ENCODE measurements at regions not wholly inside any gene's neighbourhood (a gene's known extent, or its start where the extent isn't known, plus 50 kb on each side); places are given as distances from the start of the nearest gene placed in this dataset.
"Not testable (repeated sequence)": the region's sequence is repeated elsewhere in the genome, so short reads cannot be mapped to it uniquely, and the experiment has no call there.

- no peak for DNase-seq (ENCODE audit: low spot score)
Measured at GRCh38 chr1:199449221-199449620, 578.3 kb upstream of the NR5A2 start.

- DNase-seq (ENCODE audit: low spot score): no peak
Measured at GRCh38 chr1:199449681-199450080, 577.8 kb upstream of the NR5A2 start.

GRCh38 chr1:199452627-199453026 lies 574.9 kb upstream of the NR5A2 start:
- no peak for DNase-seq (ENCODE audit: low spot score)

DNA sequence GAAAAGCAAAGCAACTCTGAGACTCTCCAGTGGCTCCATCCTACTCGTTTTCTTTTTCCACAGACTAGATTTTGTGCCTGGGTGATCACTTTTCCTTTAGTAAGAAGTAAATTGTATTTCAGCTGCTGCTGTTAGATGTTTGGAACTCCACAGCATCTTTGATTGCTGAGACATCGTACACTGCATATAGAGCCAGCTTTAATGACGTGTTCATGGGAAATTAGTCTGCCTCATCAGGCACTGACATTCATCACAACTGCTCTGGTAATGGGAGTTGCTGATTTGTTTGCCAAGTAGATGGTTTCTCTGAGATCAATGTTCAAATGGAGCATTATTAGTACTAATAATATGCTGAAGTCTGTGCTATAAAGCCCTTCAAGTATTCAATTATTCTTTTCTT lies 573.8 kb upstream of the NR5A2 start:
- DNase-seq (ENCODE audit: low spot score): no peak

DNA sequence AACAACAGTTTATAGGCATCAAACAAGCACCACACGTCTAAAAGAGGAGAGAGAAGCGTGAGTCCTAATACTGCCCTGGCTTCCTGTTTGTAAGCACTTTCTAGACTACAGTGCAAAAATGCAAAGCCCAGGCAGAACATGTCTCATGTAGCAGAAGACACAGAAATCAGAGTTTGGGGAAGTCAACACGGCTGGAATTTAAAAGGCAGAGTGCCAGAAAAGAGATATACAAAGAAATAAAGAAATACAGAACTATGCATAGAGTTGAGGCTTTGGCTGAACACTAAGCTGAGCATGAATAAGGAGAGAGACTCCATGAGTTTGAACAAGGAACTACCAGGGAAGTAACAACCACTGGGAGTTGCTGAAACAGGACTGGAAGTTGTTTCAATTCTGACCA lies 566.6 kb upstream of the NR5A2 start:
- no peak for DNase-seq (ENCODE audit: low spot score)

DNA sequence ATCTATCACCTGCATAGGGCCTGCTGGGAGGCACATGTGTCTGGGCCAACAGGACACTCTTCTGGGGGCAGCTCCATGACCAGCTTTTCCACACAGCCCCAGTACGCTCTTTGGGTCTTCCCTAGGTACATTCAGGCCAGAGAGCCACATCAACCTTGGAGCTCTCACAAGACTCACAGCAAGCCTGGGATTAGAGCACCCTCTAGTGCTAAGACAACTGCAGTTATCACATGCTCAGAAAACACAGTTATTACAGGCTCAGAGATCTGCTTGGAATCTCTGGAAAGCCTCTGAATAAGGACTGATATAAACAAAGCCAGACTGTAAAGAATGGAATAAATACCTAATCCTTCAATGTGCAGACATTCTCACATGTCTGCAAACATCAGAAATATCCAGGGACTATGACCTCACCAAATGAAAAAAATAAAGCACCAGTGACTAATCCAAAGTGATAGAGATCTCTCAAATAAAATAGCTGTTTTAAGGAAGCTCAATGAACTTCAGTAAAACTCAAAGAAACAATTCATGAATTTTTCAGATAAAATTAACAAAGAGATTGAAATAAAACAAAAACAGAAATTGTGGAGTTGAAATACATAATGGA lies 563.9 kb upstream of the NR5A2 start:
- no peak for DNase-seq (ENCODE audit: low spot score)

- no peak for DNase-seq (ENCODE audit: low spot score)
Measured at GRCh38 chr1:199466961-199467360, 560.5 kb upstream of the NR5A2 start.

GRCh38 chr1:199472018-199472417 lies 555.5 kb upstream of the NR5A2 start:
- no peak for DNase-seq (ENCODE audit: low spot score)

DNA sequence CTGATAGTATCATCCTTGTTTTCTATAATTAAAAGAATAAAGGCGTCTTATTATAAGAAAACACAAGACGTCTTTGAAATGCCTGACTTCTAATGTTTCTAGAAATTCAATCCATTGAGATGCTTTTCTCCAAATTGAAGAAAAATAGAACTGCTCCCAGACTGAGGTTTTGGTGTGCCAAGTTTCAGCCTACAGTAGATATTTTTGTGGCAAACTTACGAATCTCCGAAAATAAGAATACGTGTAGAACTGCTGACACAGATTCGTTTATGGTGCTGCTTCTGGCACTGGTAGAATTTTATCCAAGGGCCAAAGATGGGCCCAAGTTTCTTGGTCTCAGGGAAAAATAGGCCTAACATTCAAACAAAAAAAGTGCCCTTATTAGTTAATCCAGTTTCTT lies 554.5 kb upstream of the NR5A2 start:
- DNase-seq (ENCODE audit: low spot score): no peak

GRCh38 chr1:199474738-199475137 lies 552.8 kb upstream of the NR5A2 start:
- no peak for DNase-seq (ENCODE audit: low spot score)

- no peak for DNase-seq (ENCODE audit: low spot score)
Measured at GRCh38 chr1:199482426-199482825, 545.1 kb upstream of the NR5A2 start.

DNA sequence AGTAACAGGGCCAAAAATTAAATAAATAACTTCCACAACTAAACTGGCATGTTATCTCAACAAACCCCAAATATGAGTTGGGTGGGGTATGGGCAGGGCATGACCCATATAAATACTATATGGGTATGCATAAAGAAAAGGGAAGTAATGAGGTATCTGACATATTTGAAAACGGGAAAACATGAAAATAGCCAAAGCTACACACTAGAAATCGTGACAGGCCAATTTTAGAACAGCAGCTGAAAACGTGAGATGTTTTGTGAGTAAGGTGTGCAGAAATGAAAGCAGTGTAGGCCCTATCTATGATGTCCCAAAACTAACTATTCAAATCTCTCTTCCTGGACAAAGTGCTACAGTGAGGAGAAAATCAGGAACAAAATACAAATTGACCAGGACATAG lies 537.9 kb upstream of the NR5A2 start:
- no peak for DNase-seq (ENCODE audit: low spot score)

- no peak for DNase-seq (ENCODE audit: low spot score)
Measured at GRCh38 chr1:199490769-199491527, 536.6 kb upstream of the NR5A2 start.

GRCh38 chr1:199495432-199495831 lies 532.1 kb upstream of the NR5A2 start:
- no peak for DNase-seq (ENCODE audit: low spot score)

GRCh38 chr1:199498802-199499201 lies 528.7 kb upstream of the NR5A2 start:
- DNase-seq (ENCODE audit: low spot score): not testable (repeated sequence)

GRCh38 chr1:199508072-199508471 lies 519.4 kb upstream of the NR5A2 start:
- no peak for DNase-seq (ENCODE audit: low spot score)

GRCh38 chr1:199508653-199509052 lies 518.9 kb upstream of the NR5A2 start:
- DNase-seq (ENCODE audit: low spot score): no peak

GRCh38 chr1:199509456-199509855 lies 518.1 kb upstream of the NR5A2 start:
- DNase-seq (ENCODE audit: low spot score): no peak

- no peak for DNase-seq (ENCODE audit: low spot score)
Measured at GRCh38 chr1:199510314-199510713, 517.2 kb upstream of the NR5A2 start.

DNA sequence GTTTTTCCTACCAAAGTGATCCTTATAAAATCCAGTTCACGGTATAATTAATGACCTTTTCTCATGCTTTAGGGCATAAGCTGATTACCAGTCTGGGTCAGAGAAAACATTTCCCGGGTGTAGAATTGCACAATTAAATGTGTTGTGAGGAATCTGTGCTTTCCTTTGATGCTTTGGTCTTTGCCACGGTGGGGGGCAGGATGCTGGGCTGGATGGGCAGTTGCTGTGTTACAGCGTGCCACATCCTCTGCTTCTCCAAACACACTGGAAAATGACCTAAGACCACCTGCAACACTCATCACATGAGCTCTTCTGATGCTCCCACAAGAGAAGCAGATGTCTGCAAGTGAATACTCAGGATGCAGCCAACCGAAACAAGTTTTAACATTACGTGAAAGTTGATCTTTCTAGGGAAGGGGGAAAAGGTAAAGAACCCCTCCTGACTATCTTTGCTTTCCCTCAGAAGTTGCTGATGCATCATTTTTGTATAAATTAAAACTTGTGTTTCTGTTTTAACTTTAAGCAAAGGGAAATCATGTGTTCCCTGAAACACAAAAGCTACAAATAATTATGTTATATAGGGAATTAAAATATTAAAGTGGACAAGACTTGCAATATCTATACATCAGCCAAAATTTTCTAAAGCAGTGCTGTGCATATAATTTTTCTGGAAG lies 515.3 kb upstream of the NR5A2 start:
- DNase-seq (ENCODE audit: low spot score): no peak

DNA sequence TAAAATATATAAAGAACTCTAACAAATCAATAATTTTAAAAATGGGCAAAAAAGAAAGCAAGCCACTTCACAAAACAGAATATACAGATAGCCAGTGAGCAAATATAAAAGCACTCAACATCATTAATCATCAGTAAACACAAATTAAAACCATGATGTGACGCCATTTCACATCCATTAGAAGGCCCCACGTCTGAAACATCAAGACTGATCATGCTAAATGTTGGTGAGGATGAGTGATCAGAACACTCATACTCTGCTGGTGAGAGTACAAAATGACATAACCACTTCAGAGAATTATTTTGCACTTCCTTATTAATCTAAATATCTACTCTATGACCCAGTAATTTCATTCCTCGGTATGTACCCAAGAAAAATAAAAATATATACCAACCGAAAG lies 512.2 kb upstream of the NR5A2 start:
- DNase-seq (ENCODE audit: low spot score): no peak

DNA sequence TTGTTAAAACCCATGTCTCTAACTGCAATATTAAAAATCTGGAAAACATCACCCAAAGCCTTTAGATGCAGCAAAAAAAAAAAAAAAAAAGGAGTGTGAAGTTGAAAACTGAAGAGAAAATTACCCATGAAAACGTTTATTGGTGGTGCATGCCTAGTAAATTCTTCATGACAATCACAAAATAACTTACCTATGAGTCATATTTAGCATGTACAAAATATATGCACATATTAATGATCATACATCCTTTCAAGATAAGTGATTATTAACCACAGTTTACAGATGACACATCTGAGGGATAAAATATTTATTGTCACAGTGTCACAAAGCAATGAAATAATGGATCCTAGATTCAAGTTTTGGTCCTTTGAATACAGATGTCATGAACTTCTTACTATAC lies 505.2 kb upstream of the NR5A2 start:
- no peak for DNase-seq (ENCODE audit: low spot score)

GRCh38 chr1:199522936-199523335 lies 504.6 kb upstream of the NR5A2 start:
- DNase-seq (ENCODE audit: low spot score): no peak
